ENCODE measurements at regions not wholly inside any gene's neighbourhood (a gene's known extent, or its start where the extent isn't known, plus 50 kb on each side); places are given as distances from the start of the nearest gene placed in this dataset.

- TF ChIP-seq, protein P1, sequence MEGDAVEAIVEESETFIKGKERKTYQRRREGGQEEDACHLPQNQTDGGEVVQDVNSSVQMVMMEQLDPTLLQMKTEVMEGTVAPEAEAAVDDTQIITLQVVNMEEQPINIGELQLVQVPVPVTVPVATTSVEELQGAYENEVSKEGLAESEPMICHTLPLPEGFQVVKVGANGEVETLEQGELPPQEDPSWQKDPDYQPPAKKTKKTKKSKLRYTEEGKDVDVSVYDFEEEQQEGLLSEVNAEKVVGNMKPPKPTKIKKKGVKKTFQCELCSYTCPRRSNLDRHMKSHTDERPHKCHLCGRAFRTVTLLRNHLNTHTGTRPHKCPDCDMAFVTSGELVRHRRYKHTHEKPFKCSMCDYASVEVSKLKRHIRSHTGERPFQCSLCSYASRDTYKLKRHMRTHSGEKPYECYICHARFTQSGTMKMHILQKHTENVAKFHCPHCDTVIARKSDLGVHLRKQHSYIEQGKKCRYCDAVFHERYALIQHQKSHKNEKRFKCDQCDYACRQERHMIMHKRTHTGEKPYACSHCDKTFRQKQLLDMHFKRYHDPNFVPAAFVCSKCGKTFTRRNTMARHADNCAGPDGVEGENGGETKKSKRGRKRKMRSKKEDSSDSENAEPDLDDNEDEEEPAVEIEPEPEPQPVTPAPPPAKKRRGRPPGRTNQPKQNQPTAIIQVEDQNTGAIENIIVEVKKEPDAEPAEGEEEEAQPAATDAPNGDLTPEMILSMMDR (IDR thresholded peaks at IDR 0.05), result no peak
- TF ChIP-seq POLR2A (IDR thresholded peaks at IDR 0.05), result no peak
These were observed 91.9 kb upstream of the ACTRT2 start for GRCh38 chr1:2929335-2929734.

All from body of pancreas (tissue), 4 donors.